ENCODE measurements at regions not wholly inside any gene's neighbourhood (a gene's known extent, or its start where the extent isn't known, plus 50 kb on each side); places are given as distances from the start of the nearest gene placed in this dataset.

GRCh38 chr5:96509721-96510350 lies 76.8 kb upstream of the PCSK1 start:
- CTCF ChIA-PET = no interaction called here
- POLR2A ChIA-PET (ENCODE audit: unreplicated experiment) = no interaction called here
- no peak overlapping the region for H3K4me2 ChIP-seq
- no peak overlapping the region for H3K27ac ChIP-seq
- H2AFZ ChIP-seq = no peak overlapping the region
- no peaks in the 10 kb centered on the region for H3K9me3 ChIP-seq (ENCODE audit: insufficient read depth, low read depth)
- peaks cover 12% of the 10 kb centered on the region for H3K4me1 ChIP-seq (replicated peaks; ENCODE audit: insufficient read depth)
- BruUV-seq (replicated peaks) = no TSS peak
- no peak for TF ChIP-seq EZH2 (IDR thresholded peaks at IDR 0.05; ENCODE audit: low read depth)
- TF ChIP-seq, protein P1, sequence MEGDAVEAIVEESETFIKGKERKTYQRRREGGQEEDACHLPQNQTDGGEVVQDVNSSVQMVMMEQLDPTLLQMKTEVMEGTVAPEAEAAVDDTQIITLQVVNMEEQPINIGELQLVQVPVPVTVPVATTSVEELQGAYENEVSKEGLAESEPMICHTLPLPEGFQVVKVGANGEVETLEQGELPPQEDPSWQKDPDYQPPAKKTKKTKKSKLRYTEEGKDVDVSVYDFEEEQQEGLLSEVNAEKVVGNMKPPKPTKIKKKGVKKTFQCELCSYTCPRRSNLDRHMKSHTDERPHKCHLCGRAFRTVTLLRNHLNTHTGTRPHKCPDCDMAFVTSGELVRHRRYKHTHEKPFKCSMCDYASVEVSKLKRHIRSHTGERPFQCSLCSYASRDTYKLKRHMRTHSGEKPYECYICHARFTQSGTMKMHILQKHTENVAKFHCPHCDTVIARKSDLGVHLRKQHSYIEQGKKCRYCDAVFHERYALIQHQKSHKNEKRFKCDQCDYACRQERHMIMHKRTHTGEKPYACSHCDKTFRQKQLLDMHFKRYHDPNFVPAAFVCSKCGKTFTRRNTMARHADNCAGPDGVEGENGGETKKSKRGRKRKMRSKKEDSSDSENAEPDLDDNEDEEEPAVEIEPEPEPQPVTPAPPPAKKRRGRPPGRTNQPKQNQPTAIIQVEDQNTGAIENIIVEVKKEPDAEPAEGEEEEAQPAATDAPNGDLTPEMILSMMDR (conservative IDR thresholded peaks at IDR 0.05) = no peak
- no peak overlapping the region for H3K4me3 ChIP-seq
- no peaks in the 10 kb centered on the region for H4K20me1 ChIP-seq (ENCODE audit: insufficient read depth)
- no peaks in the 10 kb centered on the region for H3K9me2 ChIP-seq (ENCODE audit: insufficient read depth)
- no peak for DNase-seq
- no peaks in the 10 kb centered on the region for H3K36me3 ChIP-seq (ENCODE audit: low read depth)
- no peaks in the 10 kb centered on the region for H3K79me2 ChIP-seq (ENCODE audit: low read depth)
- no peaks in the 10 kb centered on the region for H3K27me3 ChIP-seq (ENCODE audit: insufficient read depth, low read depth)
- no peaks in the 10 kb centered on the region for H3F3A ChIP-seq (ENCODE audit: insufficient read depth, low read depth)
- intact Hi-C loops (cut with micrococcal nuclease; ENCODE audit: unreplicated experiment) = no loop called here

DNA sequence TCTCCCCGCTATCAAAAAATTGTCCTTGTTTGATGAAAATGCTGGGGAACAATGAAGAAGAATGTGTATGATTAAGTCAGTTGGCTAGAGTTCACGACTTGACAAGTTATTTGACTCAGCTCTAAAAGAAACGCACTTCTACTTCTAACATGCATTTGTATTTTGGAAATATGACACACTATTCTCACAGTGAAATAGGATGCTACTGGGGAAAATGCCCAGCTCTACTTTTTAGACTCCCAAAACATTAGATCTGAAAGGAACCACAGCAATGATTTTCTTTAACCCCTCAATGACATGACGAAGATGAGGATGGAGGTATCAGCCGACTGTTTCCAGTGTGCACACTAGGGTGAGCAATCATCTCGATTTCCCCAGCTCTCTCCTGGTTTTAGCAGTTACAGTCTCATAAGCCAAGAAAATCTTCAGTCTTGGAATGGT lies 83.6 kb upstream of the PCSK1 start:
- H3F3A ChIP-seq (ENCODE audit: insufficient read depth, low read depth) = no peaks in the 10 kb centered on the region
- no peaks in the 10 kb centered on the region for H3K36me3 ChIP-seq (ENCODE audit: low read depth)
- H3K9me3 ChIP-seq (ENCODE audit: insufficient read depth, low read depth) = no peaks in the 10 kb centered on the region
- H2AFZ ChIP-seq = no peak overlapping the region
- ChIA-PET POLR2A (ENCODE audit: unreplicated experiment) (no interaction called here), CTCF (no interaction called here)
- H3K27ac ChIP-seq = no peak overlapping the region
- no peak overlapping the region for H3K4me2 ChIP-seq
- H3K4me3 ChIP-seq = no peak overlapping the region
- no peaks in the 10 kb centered on the region for H4K20me1 ChIP-seq (ENCODE audit: insufficient read depth)
- H3K79me2 ChIP-seq (ENCODE audit: low read depth) = no peaks in the 10 kb centered on the region
- no TSS peak for BruUV-seq (replicated peaks)
- TF ChIP-seq, protein P1 (conservative IDR thresholded peaks at IDR 0.05) = no peak
- TF ChIP-seq EZH2 (IDR thresholded peaks at IDR 0.05; ENCODE audit: low read depth) = no peak
- no peaks in the 10 kb centered on the region for H3K27me3 ChIP-seq (ENCODE audit: insufficient read depth, low read depth)
- H3K4me1 ChIP-seq (replicated peaks; ENCODE audit: insufficient read depth) = no peaks in the 10 kb centered on the region
- no peaks in the 10 kb centered on the region; the same call in 1 of the 2 replicates for H3K9me2 ChIP-seq (ENCODE audit: insufficient read depth)
- DNase-seq = no peak
- intact Hi-C loops (cut with micrococcal nuclease; ENCODE audit: unreplicated experiment) = no loop called here

DNA sequence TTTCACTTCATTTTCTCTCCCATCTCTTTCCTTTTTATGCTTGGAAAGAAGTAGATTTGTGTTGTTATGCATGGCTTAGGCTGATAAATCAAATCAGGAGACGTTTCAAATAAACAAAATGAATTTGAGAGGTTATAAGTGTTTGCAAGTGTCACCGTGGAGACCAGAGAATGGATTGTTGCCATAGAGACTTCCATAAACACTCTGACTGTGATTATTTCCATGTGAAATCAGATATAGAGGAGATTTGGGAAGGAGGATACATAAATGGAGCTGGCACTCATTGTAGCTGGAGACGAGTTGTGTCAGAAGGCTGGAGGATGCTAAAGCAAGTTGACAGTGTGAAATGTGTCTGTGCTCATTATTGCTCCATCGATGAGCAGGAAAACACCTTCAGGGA lies 84.2 kb upstream of the PCSK1 start:
- Histone ChIP-seq H3K79me2 (ENCODE audit: low read depth) (no peaks in the 10 kb centered on the region), H3K4me1 (replicated peaks; ENCODE audit: insufficient read depth) (no peaks in the 10 kb centered on the region), H3F3A (ENCODE audit: insufficient read depth, low read depth) (no peaks in the 10 kb centered on the region), H3K27ac (no peak overlapping the region), H2AFZ (no peak overlapping the region), H3K4me3 (no peak overlapping the region), H3K36me3 (ENCODE audit: low read depth) (no peaks in the 10 kb centered on the region), H4K20me1 (ENCODE audit: insufficient read depth) (no peaks in the 10 kb centered on the region), H3K27me3 (ENCODE audit: insufficient read depth, low read depth) (no peaks in the 10 kb centered on the region), H3K9me3 (ENCODE audit: insufficient read depth, low read depth) (no peaks in the 10 kb centered on the region), H3K4me2 (no peak overlapping the region), H3K9me2 (ENCODE audit: insufficient read depth) (no peaks in the 10 kb centered on the region; the same call in 1 of the 2 replicates)
- intact Hi-C loops (cut with micrococcal nuclease; ENCODE audit: unreplicated experiment) = no loop called here
- CTCF ChIA-PET = no interaction called here
- no peak for DNase-seq
- POLR2A ChIA-PET (ENCODE audit: unreplicated experiment) = no interaction called here
- TF ChIP-seq, protein P1 (conservative IDR thresholded peaks at IDR 0.05) = no peak
- no peak for TF ChIP-seq EZH2 (IDR thresholded peaks at IDR 0.05; ENCODE audit: low read depth)
- BruUV-seq (replicated peaks) = no TSS peak

All from PC-9 (cell line).